Keratinocyte (primary cell): ENCODE measurements at regions not wholly inside any gene's neighbourhood (a gene's known extent, or its start where the extent isn't known, plus 50 kb on each side); places are given as distances from the start of the nearest gene placed in this dataset.

Experiments used
- DNase-seq: peaks from one replicate; pipeline ENCODE4 v3.0.0-alpha.2; 2011; ENCODE audit warnings: low read depth, missing footprints, low spot score
- FAIRE-seq: peaks from 2 replicates; lab custom pipeline; 2011; peaks lifted over from hg19 to GRCh38; lab: Jason Lieb, UNC
- H2AFZ ChIP-seq: 2 replicates; pipeline ENCODE4 v1.6.0; 2012; ENCODE audit warnings: low read length, control low read depth, inconsistent platforms; ENCODE audit not compliant: control insufficient read depth
- H3K27ac ChIP-seq: 2 replicates; pipeline ENCODE4 v1.5.1; 2011; ENCODE audit warnings: low read length; ENCODE audit not compliant: control insufficient read depth, insufficient read depth
- H3K27me3 ChIP-seq: 3 replicates; pipeline ENCODE4 v1.6.0; 2011; ENCODE audit warnings: low read length; ENCODE audit not compliant: control insufficient read depth, insufficient read depth; ENCODE audit errors: extremely low read depth
- H3K36me3 ChIP-seq, 2 experiments: 2 replicates in 1 of 2; 3 replicates in 1 of 2; pipeline ENCODE4 v1.5.1; 2011; ENCODE audit warnings: low read length in 2 of 2, mild to moderate bottlenecking in 1 of 2; ENCODE audit not compliant: control insufficient read depth in 2 of 2, insufficient read depth in 2 of 2; ENCODE audit errors: extremely low read depth in 1 of 2
- H3K4me1 ChIP-seq: 3 replicates; pipeline ENCODE4 v1.5.1; 2011; ENCODE audit warnings: low read length; ENCODE audit not compliant: control insufficient read depth, insufficient read depth; ENCODE audit errors: extremely low read depth
- H3K4me2 ChIP-seq: 3 replicates; pipeline ENCODE4 v1.6.0; 2011; ENCODE audit warnings: low read depth, low read length; ENCODE audit not compliant: control insufficient read depth, insufficient read depth; ENCODE audit errors: extremely low read depth
- H3K4me3 ChIP-seq, 3 experiments: fragments of 200-600 bp in 1 of 3; sonication (generic) in 1 of 3; 2 replicates in 2 of 3; 3 replicates in 1 of 3; pipeline ENCODE4 v1.5.1; 2011 to 2016; ENCODE audit warnings: low read length in 3 of 3, mild to moderate bottlenecking in 3 of 3, control low read depth in 2 of 3, inconsistent platforms in 1 of 3, low read depth in 1 of 3, mixed read lengths in 1 of 3, mixed run types in 1 of 3, moderate library complexity in 1 of 3; ENCODE audit not compliant: control insufficient read depth in 2 of 3, insufficient read depth in 2 of 3; ENCODE audit errors: extremely low read depth in 1 of 3
- H3K79me2 ChIP-seq: 2 replicates; pipeline ENCODE4 v1.6.0; 2012; ENCODE audit warnings: low read length; ENCODE audit not compliant: control insufficient read depth, insufficient read depth
- H3K9ac ChIP-seq: 3 replicates; pipeline ENCODE4 v1.6.0; 2011; ENCODE audit warnings: low read length; ENCODE audit not compliant: control insufficient read depth, insufficient read depth; ENCODE audit errors: extremely low read depth
- H3K9me1 ChIP-seq: 3 replicates; pipeline ENCODE4 v1.6.0; 2011; ENCODE audit warnings: low read length; ENCODE audit not compliant: control insufficient read depth, insufficient read depth; ENCODE audit errors: extremely low read depth
- H3K9me3 ChIP-seq: 2 replicates; pipeline ENCODE4 v1.5.1; 2012; ENCODE audit warnings: low read depth, low read length; ENCODE audit not compliant: control insufficient read depth
- H4K20me1 ChIP-seq: 3 replicates; pipeline ENCODE4 v1.6.0; 2011; ENCODE audit warnings: low read length; ENCODE audit not compliant: control insufficient read depth, insufficient read depth; ENCODE audit errors: extremely low read depth
- EZH2 ChIP-seq: IDR thresholded peaks from one replicate; pipeline ENCODE4 v1.6.1; 2012; ENCODE audit warnings: inconsistent platforms, mild to moderate bottlenecking, low read length, moderate library complexity
- dilution Hi-C: fragments of 300-500 bp; cut with MboI; formaldehyde crosslinking; loops from one replicate; pipeline ENCODE4 v1.7.0; 2020; ENCODE audit warnings: low sequenced_read_pairs; ENCODE audit not compliant: extremely low pct_ligation_motif_present
- TF ChIP-seq, protein P1 (sequence below), 3 experiments: IDR thresholded peaks in 1 of 3; conservative IDR thresholded peaks in 1 of 3; optimal IDR thresholded peaks in 1 of 3; 2 replicates in 2 of 3; 3 replicates in 1 of 3; pipeline versions ENCODE3 to v1.5.1; 2011; ENCODE audit warnings: low read length in 3 of 3, mild to moderate bottlenecking in 3 of 3, moderate library complexity in 2 of 3, control low read depth in 1 of 3, inconsistent platforms in 1 of 3; ENCODE audit not compliant: insufficient read depth in 2 of 3; ENCODE audit errors: extremely low read depth in 1 of 3

DNA sequence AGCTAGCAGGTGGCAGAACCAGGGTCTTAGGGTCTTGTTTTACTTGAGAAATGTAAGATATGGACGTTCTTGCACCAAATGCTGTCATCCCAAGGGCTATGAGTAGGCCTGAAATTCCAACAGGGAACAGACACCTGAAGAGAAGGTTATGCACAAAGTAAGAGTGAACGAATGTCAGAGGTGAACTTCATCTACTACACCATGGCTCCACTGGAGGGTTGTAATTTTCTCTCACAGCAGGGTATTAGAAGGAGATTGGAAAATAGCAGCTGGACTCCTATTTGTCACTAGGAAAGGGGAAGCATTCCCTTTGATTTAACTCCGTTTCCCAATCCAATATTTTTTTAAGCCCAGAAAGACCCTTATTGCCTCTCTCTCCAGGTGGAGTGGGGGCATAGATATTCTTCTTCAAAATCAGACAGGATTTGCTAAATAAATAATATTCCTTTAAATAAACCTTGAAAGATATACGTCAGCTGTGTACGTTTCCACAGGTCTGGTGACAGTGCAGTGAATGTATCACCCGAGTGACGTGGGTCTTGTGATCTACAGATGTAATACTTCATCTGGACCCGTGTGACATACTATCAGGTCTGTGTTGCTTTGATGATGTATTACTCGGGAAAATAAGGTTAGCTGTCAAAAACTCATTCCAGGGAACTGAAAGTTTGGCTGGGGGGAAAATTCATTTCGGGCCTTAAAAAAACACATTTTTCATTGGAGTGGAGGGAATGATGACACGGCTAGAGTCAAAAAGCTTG lies 302.6 kb downstream of the CHL1 start:
- H3K27me3 ChIP-seq, result no peaks in the 10 kb centered on the region
- no peak overlapping the region for H3K4me3 ChIP-seq
- TF ChIP-seq EZH2, result no peak
- TF ChIP-seq, protein P1, sequence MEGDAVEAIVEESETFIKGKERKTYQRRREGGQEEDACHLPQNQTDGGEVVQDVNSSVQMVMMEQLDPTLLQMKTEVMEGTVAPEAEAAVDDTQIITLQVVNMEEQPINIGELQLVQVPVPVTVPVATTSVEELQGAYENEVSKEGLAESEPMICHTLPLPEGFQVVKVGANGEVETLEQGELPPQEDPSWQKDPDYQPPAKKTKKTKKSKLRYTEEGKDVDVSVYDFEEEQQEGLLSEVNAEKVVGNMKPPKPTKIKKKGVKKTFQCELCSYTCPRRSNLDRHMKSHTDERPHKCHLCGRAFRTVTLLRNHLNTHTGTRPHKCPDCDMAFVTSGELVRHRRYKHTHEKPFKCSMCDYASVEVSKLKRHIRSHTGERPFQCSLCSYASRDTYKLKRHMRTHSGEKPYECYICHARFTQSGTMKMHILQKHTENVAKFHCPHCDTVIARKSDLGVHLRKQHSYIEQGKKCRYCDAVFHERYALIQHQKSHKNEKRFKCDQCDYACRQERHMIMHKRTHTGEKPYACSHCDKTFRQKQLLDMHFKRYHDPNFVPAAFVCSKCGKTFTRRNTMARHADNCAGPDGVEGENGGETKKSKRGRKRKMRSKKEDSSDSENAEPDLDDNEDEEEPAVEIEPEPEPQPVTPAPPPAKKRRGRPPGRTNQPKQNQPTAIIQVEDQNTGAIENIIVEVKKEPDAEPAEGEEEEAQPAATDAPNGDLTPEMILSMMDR (optimal IDR thresholded peaks at IDR 0.05 in 1 of 3, IDR thresholded peaks at IDR 0.05 in 1 of 3, conservative IDR thresholded peaks at IDR 0.05 in 1 of 3; ENCODE audit: extremely low read depth in 1 of 3, insufficient read depth in 2 of 3, low read length in 3 of 3), result no peak
- FAIRE-seq (no peak), DNase-seq (no peak)
- H3K79me2 ChIP-seq, result no peaks in the 10 kb centered on the region
- H3K9ac ChIP-seq, result no peak overlapping the region
- no peak overlapping the region for H3K27ac ChIP-seq
- no peaks in the 10 kb centered on the region for H4K20me1 ChIP-seq
- dilution Hi-C loops, result no loop called here
- no peaks in the 10 kb centered on the region for H3K4me1 ChIP-seq
- no peaks in the 10 kb centered on the region for H3K9me1 ChIP-seq
- no peaks in the 10 kb centered on the region for H3K36me3 ChIP-seq
- no peak overlapping the region for H3K4me2 ChIP-seq
- H2AFZ ChIP-seq, result no peak overlapping the region
- no peaks in the 10 kb centered on the region for H3K9me3 ChIP-seq

DNA sequence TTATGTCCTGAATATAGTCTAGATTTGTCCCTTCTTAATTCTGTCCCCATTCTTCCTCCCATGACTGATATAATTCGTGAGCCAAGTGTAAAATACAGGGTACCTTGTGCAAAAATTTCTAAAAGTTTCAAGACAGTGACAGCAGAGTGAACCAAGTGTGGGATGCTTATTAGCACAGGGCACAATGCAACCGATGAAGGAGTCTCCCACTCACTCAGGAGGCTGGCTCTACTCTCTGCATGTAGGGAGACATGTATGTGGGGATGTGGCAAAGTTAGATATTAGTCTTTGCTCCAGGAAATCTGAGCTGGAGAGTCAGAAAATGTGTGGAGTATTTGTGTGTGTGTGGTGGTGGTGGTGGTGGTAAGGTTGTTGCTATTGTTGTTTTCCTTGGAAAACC lies 305.9 kb downstream of the CHL1 start:
- dilution Hi-C loops, result no loop called here
- no peak overlapping the region for H3K4me2 ChIP-seq
- FAIRE-seq (no peak), DNase-seq (no peak)
- H3K4me3 ChIP-seq, result no peak overlapping the region
- no peaks in the 10 kb centered on the region for H4K20me1 ChIP-seq
- no peaks in the 10 kb centered on the region for H3K79me2 ChIP-seq
- no peaks in the 10 kb centered on the region for H3K36me3 ChIP-seq
- H3K9ac ChIP-seq, result no peak overlapping the region
- H3K9me3 ChIP-seq, result no peaks in the 10 kb centered on the region
- no peaks in the 10 kb centered on the region for H3K27me3 ChIP-seq
- TF ChIP-seq, protein P1 (optimal IDR thresholded peaks at IDR 0.05 in 1 of 3, IDR thresholded peaks at IDR 0.05 in 1 of 3, conservative IDR thresholded peaks at IDR 0.05 in 1 of 3; ENCODE audit: extremely low read depth in 1 of 3, insufficient read depth in 2 of 3, low read length in 3 of 3), result no peak
- no peak for TF ChIP-seq EZH2
- H3K9me1 ChIP-seq, result no peaks in the 10 kb centered on the region
- H3K27ac ChIP-seq, result no peak overlapping the region
- H2AFZ ChIP-seq, result no peak overlapping the region
- no peaks in the 10 kb centered on the region for H3K4me1 ChIP-seq
